ENCODE measurements at regions not wholly inside any gene's neighbourhood (a gene's known extent, or its start where the extent isn't known, plus 50 kb on each side); places are given as distances from the start of the nearest gene placed in this dataset.
A peak's percentile ranks its signal among the peaks of the same experiment; 100 is the strongest.
"Not testable (repeated sequence)": the region's sequence is repeated elsewhere in the genome, so short reads cannot be mapped to it uniquely, and the experiment has no call there.

DNA sequence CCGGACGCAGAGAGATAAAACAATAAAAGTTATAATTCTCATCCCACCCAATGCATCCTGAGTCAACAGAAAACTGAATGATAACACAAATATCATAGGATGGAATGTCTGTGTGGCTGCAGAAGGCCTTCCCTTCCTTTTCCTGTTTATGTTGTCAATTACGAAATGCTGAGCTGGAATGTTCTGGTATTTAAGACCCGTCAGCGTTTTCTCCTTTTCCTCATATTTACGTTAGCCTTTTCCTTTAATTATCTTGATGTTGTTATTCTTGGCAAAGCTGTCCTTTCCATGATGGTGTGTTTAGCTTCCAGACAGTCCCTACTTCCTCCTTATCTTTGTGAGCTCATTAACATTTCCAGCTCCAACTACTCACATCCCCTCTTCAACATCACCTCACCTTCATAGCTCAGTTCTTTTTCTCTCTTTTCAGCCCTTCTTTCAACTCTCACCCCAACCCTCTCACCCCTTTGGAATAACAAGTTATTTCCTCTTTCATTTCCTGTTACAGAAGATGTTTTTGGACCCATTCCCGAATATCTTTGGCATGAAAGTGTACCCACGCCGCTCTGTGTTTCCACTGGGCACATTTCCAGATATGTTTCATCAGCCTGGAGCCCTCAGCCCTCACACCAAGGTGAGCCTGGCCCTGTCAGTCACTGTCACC, 221.6 kb downstream of the NR2F1-AS1 start:
- intact Hi-C loops (cut with DNase I): no loop called here
- no peak for ATAC-seq
- DNase-seq (ENCODE audit: missing footprints): no peak

- DNase-seq (ENCODE audit: missing footprints) (no peak), ATAC-seq (no peak)
- intact Hi-C loops (cut with DNase I): no loop called here
These were observed 222.8 kb downstream of the NR2F1-AS1 start for GRCh38 chr5:93358176-93358575.

DNA sequence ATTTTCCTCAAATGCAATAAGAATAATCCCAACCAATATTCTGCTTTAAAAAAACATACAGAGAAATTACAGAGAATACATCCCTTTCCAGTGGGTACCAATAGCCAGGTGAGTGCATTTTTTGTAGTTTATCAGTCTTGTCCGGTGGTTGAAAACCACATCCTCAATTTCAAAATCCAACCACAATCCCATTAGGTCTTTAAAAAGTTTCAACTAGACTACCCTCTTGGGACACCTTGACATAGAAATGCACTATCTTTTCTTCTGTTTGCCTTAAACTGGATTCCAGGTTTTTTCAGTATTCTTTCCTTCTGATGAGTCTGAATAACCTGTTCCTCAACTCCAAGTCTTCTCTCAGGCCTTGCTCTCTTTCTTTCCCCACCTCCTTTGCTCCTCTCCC, 223.3 kb downstream of the NR2F1-AS1 start:
- ATAC-seq (no peak), DNase-seq (ENCODE audit: missing footprints) (no peak)
- intact Hi-C loops (cut with DNase I): no loop called here

- ATAC-seq: no peak
- intact Hi-C loops (cut with DNase I): no loop called here
- no peak for DNase-seq (ENCODE audit: missing footprints)
These were observed 225.3 kb downstream of the NR2F1-AS1 start for GRCh38 chr5:93355691-93356090.

DNA sequence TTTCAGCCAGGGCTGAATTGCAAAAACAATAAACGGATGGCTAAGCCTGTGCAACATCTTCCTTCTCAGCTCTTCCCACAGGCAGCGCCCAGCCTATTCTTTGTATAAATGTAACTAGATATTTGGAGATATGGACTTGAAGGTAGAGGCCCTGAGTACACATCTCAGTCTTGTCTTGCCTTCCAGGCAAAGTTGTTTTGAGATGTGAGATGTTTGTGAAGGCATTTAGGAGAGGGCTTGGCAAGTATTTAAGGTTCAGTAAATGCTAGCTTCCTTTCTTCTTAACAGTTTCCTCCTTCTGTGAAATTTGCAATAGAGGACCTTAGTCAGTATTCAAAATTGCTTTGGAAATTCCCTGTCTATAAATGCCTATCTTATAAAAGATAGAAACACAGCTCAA, 228.8 kb downstream of the NR2F1-AS1 start:
- no peak for ATAC-seq
- DNase-seq (ENCODE audit: missing footprints): no peak
- intact Hi-C loops (cut with DNase I): no loop called here

DNA sequence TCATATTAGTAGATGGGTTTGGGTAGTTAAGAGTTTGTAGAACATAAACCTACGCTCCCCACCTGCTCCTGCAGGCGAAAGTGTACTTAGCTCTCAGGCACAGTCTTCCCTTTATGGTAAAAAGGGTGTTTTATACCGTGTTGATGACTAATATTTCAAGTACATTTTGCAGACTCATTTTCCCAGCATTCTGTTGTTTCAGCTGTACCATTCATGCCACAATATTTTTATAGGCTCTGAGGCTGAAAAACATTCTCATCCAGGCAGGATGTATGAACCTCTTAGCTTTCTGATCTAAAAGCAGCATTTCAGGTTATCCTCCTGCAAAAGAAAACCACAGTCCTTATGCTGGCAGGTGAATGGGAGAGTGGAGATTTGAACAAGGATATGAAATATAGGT, 231.4 kb downstream of the NR2F1-AS1 start:
- intact Hi-C loops (cut with DNase I): no loop called here
- no peak for ATAC-seq

DNA sequence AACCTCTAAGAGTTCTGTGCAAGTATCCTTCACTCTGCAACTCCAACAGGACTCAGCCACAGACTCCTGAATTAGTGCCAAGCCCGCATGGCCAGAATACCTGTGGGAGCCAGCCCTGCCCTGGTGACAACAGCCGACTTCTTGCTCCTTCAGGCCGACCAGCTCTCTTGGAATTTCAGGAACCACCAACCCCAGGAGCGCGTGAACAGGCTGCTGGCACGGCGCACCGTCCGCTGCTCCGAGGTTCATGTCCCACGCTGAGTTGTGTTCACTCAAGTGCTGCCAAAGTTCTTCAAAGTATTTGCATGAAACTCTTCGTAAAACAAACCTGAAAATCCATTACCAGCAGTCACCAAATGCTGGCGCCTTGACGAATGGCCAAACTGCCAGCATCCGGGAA, 232.8 kb downstream of the NR2F1-AS1 start:
- intact Hi-C loops (cut with DNase I): no loop called here
- ATAC-seq (no peak), DNase-seq (ENCODE audit: missing footprints) (no peak)

More for the DNA sequence above, 231.4 kb downstream of the NR2F1-AS1 start:
- DNase-seq (ENCODE audit: missing footprints): no peak

- ATAC-seq; intact Hi-C loops (cut with DNase I); DNase-seq (ENCODE audit: missing footprints): not testable (repeated sequence)
These were observed 234.2 kb downstream of the NR2F1-AS1 start for GRCh38 chr5:93346850-93347249.

- intact Hi-C loops (cut with DNase I): no loop called here
- no peak for DNase-seq (ENCODE audit: missing footprints)
- ATAC-seq: no peak
These were observed 234.7 kb downstream of the NR2F1-AS1 start for GRCh38 chr5:93346301-93346700.

DNA sequence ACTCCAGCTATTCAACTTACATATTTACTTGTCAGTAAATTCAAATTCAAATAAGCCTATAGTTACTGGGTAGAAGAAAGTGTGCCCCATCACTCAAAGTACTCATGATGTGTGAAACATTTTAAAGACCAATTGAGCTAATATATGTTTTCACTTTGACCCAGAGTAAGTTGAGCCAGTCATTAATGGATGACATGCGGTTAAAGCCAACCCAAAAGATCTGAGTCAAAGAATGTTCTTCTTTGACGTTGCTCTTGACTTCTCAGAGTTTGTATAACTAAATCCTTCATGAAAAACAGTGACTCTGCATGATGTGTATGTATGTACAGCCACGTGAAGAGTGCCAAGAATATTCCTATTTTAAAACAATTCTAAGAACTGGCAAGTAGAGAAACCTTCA, 237.4 kb downstream of the NR2F1-AS1 start:
- ATAC-seq (no peak), DNase-seq (ENCODE audit: missing footprints) (no peak)
- intact Hi-C loops (cut with DNase I): no loop called here

DNA sequence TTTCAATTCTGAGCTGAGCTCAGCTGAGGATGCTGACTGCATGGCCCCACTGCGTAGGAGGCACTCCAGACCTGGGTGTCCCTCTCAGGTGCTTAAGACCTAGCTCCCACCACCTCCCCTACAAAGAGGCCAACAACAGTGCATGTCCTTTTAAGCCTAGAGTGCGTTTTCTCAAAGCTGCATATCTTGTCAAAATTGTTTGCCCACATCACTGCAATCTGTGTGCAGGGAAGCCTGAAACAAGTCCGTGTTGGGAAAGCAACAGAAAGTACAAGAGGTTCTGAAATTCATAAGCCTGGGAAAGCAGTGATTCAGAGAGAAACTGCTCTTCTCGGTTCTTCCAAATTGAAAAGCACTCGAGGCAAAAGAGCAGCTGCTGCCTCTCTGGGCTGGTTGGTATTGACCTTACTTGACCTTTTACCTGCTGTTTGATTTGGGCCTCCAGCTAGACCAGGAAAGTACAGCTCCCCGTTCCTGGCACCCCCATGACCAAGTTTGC, 238.4 kb downstream of the NR2F1-AS1 start:
- DNase-seq (ENCODE audit: missing footprints) (no peak), ATAC-seq (no peak)
- intact Hi-C loops (cut with DNase I): no loop called here

DNA sequence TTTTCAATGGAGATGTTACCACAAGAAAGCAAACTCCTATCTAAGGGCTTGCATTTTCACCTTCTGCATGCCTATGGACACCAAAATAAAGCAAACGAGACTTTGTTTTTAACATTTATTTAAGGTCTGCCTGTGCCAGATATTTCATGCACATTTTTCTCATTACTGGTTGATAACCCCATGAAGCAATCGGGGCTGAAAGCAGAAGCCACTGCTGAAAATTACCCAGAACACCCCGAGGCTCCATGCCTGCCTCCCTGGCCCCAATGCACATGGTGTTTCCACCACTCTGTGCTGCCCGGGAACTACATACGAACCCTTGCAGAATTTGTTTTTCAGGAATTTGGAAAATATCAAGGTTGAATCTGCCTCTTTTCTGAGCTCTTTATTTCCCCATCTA, 240.1 kb downstream of the NR2F1-AS1 start:
- no peak for ATAC-seq
- intact Hi-C loops (cut with DNase I): no loop called here
- no peak for DNase-seq (ENCODE audit: missing footprints)

DNA sequence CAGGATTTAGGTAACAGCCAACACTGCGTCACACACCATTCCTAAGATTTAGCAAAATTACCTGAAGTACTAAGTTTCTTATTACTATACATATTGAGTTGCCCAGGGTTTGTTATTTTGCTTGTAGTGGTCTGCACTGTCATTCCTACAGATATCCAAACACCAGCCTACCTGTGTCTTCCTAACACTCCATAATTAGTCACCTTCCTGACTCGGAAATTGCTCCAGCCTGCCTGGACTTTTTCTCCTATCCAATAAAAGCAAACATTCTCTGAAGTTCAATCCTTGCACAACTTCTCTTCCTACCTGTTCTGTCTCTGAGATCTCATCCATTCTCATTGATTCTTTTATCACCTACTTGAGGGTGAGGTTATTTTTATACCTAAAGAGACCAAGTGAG, 243.9 kb downstream of the NR2F1-AS1 start:
- ATAC-seq (no peak), DNase-seq (ENCODE audit: missing footprints) (no peak)
- intact Hi-C loops (cut with DNase I): no loop called here

- intact Hi-C loops (cut with DNase I): no loop called here
- no peak for DNase-seq (ENCODE audit: missing footprints)
- no peak for ATAC-seq
These were observed 244.5 kb downstream of the NR2F1-AS1 start for GRCh38 chr5:93336330-93337110.

GRCh38 chr5:93331863-93332262, 249.2 kb downstream of the NR2F1-AS1 start:
- intact Hi-C loops (cut with DNase I): no loop called here
- peak; percentile 79 for ATAC-seq
- no peak for DNase-seq (ENCODE audit: missing footprints)

GRCh38 chr5:93331241-93331640, 249.8 kb downstream of the NR2F1-AS1 start:
- intact Hi-C loops (cut with DNase I): no loop called here
- no peak for ATAC-seq
- no peak for DNase-seq (ENCODE audit: missing footprints)

DNA sequence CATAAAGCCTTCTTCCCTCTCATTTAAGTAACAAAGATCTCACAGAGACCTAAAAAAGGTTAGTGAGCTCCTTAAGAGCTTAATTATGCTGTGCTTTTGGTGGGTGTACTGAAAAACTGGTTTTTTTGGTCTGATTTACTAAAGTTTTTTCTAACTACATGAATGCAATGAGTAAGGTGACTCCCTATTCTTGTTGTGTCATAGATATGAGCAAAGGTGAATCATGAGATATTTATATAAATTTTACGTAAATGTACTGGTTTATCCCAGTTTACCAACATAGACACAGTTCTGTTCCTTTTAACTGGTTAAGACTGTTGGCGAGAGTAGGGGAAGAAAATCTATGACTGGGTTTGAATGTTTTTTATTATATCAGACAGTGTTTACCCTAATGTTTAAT, 250.5 kb downstream of the NR2F1-AS1 start:
- no peak for ATAC-seq
- intact Hi-C loops (cut with DNase I): no loop called here
- DNase-seq (ENCODE audit: missing footprints): no peak

GRCh38 chr5:93329756-93330155, 251.3 kb downstream of the NR2F1-AS1 start:
- DNase-seq (ENCODE audit: missing footprints) (no peak), ATAC-seq (no peak)
- intact Hi-C loops (cut with DNase I): no loop called here

DNA sequence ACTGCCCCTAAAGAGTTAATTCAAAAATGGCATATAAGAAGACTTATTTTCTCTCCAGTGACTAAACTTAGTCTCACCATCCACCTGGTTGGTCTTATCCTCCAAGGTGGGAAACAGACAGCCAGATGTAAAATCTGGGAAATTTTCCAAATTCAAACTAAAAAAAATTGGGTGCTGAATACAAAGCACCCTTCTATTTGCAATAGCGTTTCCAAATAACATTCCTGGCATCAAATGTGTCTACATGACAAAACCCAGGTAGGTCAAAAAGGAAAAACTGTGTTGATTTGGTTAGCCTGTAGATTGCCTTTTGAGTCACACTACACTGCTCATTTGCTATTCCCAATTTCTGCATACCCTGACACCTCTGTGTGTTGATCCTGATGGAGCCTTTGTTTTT, 252.2 kb downstream of the NR2F1-AS1 start:
- no peak for ATAC-seq
- intact Hi-C loops (cut with DNase I): no loop called here
- DNase-seq (ENCODE audit: missing footprints): no peak

DNA sequence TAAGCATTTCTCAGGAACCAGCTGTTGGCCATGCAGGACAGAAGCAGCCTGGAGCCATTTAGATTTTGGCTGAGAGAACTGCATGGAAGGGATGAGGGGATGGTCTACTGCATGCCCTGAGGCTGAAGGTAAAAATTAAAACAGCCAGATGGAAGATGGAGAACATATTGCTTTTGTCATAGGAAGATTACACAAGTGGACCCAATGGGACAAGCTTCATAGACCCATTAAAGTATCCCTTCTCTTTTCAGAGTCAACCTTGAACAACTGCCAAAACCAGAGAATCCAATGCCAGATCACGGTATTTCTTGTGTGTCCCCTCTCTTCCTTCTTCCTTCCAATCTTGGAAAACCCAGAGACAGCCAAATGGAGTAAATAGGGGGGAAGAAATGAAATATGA, 253.4 kb downstream of the NR2F1-AS1 start:
- no peak for ATAC-seq
- intact Hi-C loops (cut with DNase I): no loop called here
- DNase-seq (ENCODE audit: missing footprints): no peak

All from Right ventricle myocardium inferior (tissue), 1 donor.